ENCODE measurements at regions not wholly inside any gene's neighbourhood (a gene's known extent, or its start where the extent isn't known, plus 50 kb on each side); places are given as distances from the start of the nearest gene placed in this dataset.

- WGBS (ENCODE audit: insufficient coverage, low coverage, low lambda C conversion rate, missing lambda C conversion rate), result 53% methylated on average over 1 of the region's 1 CpG
- no peak for ATAC-seq
Observed at GRCh38 chr3:147653367-147653923, 244.3 kb downstream of the ZIC1 start.

GRCh38 chr3:147654827-147655226 is 245.7 kb downstream of the ZIC1 start:
- H3K27me3 ChIP-seq, result no peaks in the 10 kb centered on the region
- ATAC-seq (no peak), DNase-seq (no peak)
- no peaks in the 10 kb centered on the region for H3K36me3 ChIP-seq
- no peak overlapping the region for H3K27ac ChIP-seq
- no peak for TF ChIP-seq POLR2A (IDR thresholded peaks at IDR 0.05)
- TF ChIP-seq, protein P1, sequence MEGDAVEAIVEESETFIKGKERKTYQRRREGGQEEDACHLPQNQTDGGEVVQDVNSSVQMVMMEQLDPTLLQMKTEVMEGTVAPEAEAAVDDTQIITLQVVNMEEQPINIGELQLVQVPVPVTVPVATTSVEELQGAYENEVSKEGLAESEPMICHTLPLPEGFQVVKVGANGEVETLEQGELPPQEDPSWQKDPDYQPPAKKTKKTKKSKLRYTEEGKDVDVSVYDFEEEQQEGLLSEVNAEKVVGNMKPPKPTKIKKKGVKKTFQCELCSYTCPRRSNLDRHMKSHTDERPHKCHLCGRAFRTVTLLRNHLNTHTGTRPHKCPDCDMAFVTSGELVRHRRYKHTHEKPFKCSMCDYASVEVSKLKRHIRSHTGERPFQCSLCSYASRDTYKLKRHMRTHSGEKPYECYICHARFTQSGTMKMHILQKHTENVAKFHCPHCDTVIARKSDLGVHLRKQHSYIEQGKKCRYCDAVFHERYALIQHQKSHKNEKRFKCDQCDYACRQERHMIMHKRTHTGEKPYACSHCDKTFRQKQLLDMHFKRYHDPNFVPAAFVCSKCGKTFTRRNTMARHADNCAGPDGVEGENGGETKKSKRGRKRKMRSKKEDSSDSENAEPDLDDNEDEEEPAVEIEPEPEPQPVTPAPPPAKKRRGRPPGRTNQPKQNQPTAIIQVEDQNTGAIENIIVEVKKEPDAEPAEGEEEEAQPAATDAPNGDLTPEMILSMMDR (IDR thresholded peaks at IDR 0.05), result no peak
- 54% methylated on average over 3 of the region's 3 CpGs for WGBS (ENCODE audit: insufficient coverage, low coverage, low lambda C conversion rate, missing lambda C conversion rate)
- no peak overlapping the region for H3K4me3 ChIP-seq
- H3K4me1 ChIP-seq, result no peaks in the 10 kb centered on the region
- no peaks in the 10 kb centered on the region for H3K9me3 ChIP-seq
- intact Hi-C loops (cut with DNase I), result no loop called here

More at GRCh38 chr3:147653367-147653923, 244.3 kb downstream of the ZIC1 start:
- no peak for DNase-seq
- Histone ChIP-seq H3K27ac (no peak overlapping the region), H3K4me3 (no peak overlapping the region), H3K27me3 (no peaks in the 10 kb centered on the region), H3K9me3 (no peaks in the 10 kb centered on the region), H3K36me3 (no peaks in the 10 kb centered on the region), H3K4me1 (no peaks in the 10 kb centered on the region)
- intact Hi-C loops (cut with DNase I), result no loop called here
- TF ChIP-seq POLR2A (IDR thresholded peaks at IDR 0.05), result no peak
- TF ChIP-seq, protein P1 (IDR thresholded peaks at IDR 0.05), result no peak

- Histone ChIP-seq H3K27ac (no peak overlapping the region), H3K4me1 (no peaks in the 10 kb centered on the region), H3K27me3 (no peaks in the 10 kb centered on the region), H3K9me3 (no peaks in the 10 kb centered on the region), H3K4me3 (no peak overlapping the region), H3K36me3 (no peaks in the 10 kb centered on the region)
- no peak for ATAC-seq
- intact Hi-C loops (cut with DNase I), result no loop called here
- no peak for DNase-seq
- no peak for TF ChIP-seq POLR2A (IDR thresholded peaks at IDR 0.05)
- TF ChIP-seq, protein P1 (IDR thresholded peaks at IDR 0.05), result no peak
- WGBS (ENCODE audit: insufficient coverage, low coverage, low lambda C conversion rate, missing lambda C conversion rate), result 49% methylated on average over 2 of the region's 2 CpGs
Observed at GRCh38 chr3:147655236-147655635, 246.1 kb downstream of the ZIC1 start.

GRCh38 chr3:147656023-147656422 is 246.9 kb downstream of the ZIC1 start:
- DNase-seq, result no peak
- no peak overlapping the region for H3K27ac ChIP-seq
- H3K9me3 ChIP-seq, result no peaks in the 10 kb centered on the region
- H3K27me3 ChIP-seq, result no peaks in the 10 kb centered on the region
- H3K4me3 ChIP-seq, result no peak overlapping the region
- intact Hi-C loops (cut with DNase I), result no loop called here
- H3K4me1 ChIP-seq, result no peaks in the 10 kb centered on the region
- 34% methylated on average over 2 of the region's 2 CpGs for WGBS (ENCODE audit: insufficient coverage, low coverage, low lambda C conversion rate, missing lambda C conversion rate)
- no peak for ATAC-seq
- H3K36me3 ChIP-seq, result no peaks in the 10 kb centered on the region
- TF ChIP-seq POLR2A (IDR thresholded peaks at IDR 0.05), result no peak
- TF ChIP-seq, protein P1 (IDR thresholded peaks at IDR 0.05), result no peak

- H3K36me3 ChIP-seq, result no peaks in the 10 kb centered on the region
- no peak overlapping the region for H3K27ac ChIP-seq
- H3K9me3 ChIP-seq, result no peaks in the 10 kb centered on the region
- intact Hi-C loops (cut with DNase I), result no loop called here
- no peaks in the 10 kb centered on the region for H3K4me1 ChIP-seq
- no peaks in the 10 kb centered on the region for H3K27me3 ChIP-seq
- H3K4me3 ChIP-seq, result no peak overlapping the region
- no peak for ATAC-seq
- 31% methylated on average over 3 of the region's 3 CpGs for WGBS (ENCODE audit: insufficient coverage, low coverage, low lambda C conversion rate, missing lambda C conversion rate)
- no peak for DNase-seq
- no peak for TF ChIP-seq POLR2A (IDR thresholded peaks at IDR 0.05)
Observed at GRCh38 chr3:147661916-147662315, 252.8 kb downstream of the ZIC1 start.
